Brain microvascular endothelial cell (primary cell): ENCODE measurements at regions not wholly inside any gene's neighbourhood (a gene's known extent, or its start where the extent isn't known, plus 50 kb on each side); places are given as distances from the start of the nearest gene placed in this dataset.

Source experiments
- DNase-seq: peaks from one replicate; pipeline ENCODE4 v3.0.0-alpha.2; 2020
- H3K27ac ChIP-seq: fragments of 250-450 bp; sonication (Bioruptor Pico); 2 replicates; pipeline ENCODE4 v1.5.1; 2020; ENCODE audit warnings: mild to moderate bottlenecking, moderate library complexity
- H3K27me3 ChIP-seq: fragments of 250-450 bp; sonication (Bioruptor Pico); replicated peaks from 2 replicates; pipeline ENCODE4 v1.5.1; 2020; ENCODE audit warnings: mild to moderate bottlenecking
- H3K36me3 ChIP-seq: fragments of 250-450 bp; sonication (Bioruptor Pico); replicated peaks from 2 replicates; pipeline ENCODE4 v1.5.1; 2020; ENCODE audit warnings: mild to moderate bottlenecking
- H3K4me3 ChIP-seq: 2 replicates; pipeline ENCODE4 v1.5.1; 2011; ENCODE audit warnings: low read depth, mild to moderate bottlenecking, control low read depth, low read length, moderate library complexity
- in situ Hi-C: cut with HindIII; loops from 2 replicates; pipeline ENCODE4 v1.10.0; 2017; ENCODE audit warnings: low sequenced_read_pairs, low pct_ligation_motif_present
- TF ChIP-seq, protein P1 (sequence below): IDR thresholded peaks from 2 replicates; pipeline ENCODE4 v1.5.1; 2011; ENCODE audit warnings: low read depth, mild to moderate bottlenecking, moderate library complexity, low read length, control low read depth, inconsistent platforms; ENCODE audit errors: missing control alignments

DNA sequence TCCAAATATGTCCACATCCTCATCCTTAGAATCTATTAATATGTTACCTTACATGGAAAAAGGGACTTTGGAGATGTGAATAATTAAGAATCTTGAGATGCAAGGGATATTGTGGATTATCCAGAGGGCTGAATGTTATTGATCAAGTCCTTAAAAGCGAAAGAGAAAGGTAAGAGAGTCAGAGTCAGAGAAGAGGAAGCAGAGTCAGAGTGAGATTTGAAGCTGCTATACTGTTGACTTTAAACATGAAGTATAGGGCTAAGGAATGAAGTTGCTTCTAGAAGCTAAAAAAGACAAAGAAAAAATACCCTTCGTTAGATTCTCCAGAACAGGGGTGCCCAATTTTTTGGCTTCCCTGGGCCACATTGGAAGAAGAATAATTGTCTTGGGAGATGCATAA, 627.2 kb upstream of the SLITRK6 start:
- no peak for DNase-seq
- in situ Hi-C loops: no loop called here

DNA sequence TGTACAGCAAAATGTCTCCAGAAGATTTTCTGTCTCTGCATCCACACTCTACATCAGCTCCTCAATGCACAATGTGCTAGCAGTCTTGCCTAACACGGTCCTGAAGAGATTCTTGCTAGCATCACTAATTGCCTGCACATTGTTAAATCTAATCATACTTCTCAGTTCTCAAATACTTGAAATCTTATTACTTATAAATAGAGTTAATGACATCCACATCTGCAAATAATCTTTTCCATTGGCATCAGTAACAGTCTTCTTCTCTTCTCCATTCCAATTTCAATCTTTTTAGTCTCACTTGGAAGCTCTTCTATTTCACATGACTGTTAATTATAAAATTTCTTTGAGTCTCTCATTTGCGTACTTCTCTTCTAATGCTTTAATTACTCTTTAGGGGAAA, 630.5 kb upstream of the SLITRK6 start:
- no peak for DNase-seq
- no peaks in the 10 kb centered on the region for H3K27me3 ChIP-seq
- no peak overlapping the region for H3K27ac ChIP-seq
- no peaks in the 10 kb centered on the region for H3K36me3 ChIP-seq
- no peak overlapping the region for H3K4me3 ChIP-seq
- in situ Hi-C loops: no loop called here
- TF ChIP-seq, protein P1, sequence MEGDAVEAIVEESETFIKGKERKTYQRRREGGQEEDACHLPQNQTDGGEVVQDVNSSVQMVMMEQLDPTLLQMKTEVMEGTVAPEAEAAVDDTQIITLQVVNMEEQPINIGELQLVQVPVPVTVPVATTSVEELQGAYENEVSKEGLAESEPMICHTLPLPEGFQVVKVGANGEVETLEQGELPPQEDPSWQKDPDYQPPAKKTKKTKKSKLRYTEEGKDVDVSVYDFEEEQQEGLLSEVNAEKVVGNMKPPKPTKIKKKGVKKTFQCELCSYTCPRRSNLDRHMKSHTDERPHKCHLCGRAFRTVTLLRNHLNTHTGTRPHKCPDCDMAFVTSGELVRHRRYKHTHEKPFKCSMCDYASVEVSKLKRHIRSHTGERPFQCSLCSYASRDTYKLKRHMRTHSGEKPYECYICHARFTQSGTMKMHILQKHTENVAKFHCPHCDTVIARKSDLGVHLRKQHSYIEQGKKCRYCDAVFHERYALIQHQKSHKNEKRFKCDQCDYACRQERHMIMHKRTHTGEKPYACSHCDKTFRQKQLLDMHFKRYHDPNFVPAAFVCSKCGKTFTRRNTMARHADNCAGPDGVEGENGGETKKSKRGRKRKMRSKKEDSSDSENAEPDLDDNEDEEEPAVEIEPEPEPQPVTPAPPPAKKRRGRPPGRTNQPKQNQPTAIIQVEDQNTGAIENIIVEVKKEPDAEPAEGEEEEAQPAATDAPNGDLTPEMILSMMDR: no peak

More for the DNA sequence above, 627.2 kb upstream of the SLITRK6 start:
- TF ChIP-seq, protein P1: no peak
- Histone ChIP-seq H3K36me3 (no peaks in the 10 kb centered on the region), H3K27me3 (no peaks in the 10 kb centered on the region), H3K27ac (no peak overlapping the region), H3K4me3 (no peak overlapping the region)

DNA sequence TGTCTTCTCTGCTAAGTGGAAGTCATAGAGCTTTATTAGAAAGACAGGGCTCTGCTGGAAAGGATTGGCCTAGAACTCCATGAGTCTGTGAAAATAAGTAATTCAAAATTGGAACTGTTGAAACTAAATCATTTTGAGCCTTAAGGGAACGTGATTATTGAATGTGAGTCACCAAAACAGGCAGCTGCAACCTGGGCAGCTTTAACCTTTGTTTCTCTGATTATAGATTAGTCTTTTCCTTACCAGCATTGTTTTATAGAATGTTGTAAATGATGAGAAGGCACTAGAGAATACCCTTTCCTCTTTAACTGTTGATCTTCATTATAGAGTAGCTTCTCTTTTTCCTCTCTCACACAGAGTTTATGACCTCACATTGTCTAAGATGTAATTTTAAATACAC, 638.8 kb upstream of the SLITRK6 start:
- in situ Hi-C loops: no loop called here

DNA sequence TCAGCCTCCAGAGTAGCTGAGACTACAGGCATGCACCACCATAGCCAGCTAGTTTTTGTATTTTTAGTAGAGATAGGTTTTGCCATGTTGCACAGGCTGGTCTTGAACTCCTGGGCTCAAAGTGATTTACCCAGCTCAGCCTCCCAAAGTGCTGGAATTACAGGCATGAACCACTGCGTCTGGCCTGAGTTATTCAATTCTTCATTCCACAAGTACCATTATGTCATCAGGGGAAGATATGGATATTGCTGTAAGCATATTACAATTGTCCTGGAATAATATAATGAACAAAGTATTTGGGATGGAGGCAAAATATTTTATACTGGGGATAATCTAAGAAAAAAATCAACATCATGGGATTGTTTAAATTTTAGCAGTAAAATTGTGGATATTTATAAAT, 646.0 kb upstream of the SLITRK6 start:
- H3K4me3 ChIP-seq: no peak overlapping the region
- DNase-seq: peak; percentile 1
- no peak overlapping the region for H3K27ac ChIP-seq
- H3K27me3 ChIP-seq: no peaks in the 10 kb centered on the region
- TF ChIP-seq, protein P1: no peak
- no peaks in the 10 kb centered on the region for H3K36me3 ChIP-seq
- in situ Hi-C loops: no loop called here

More for the DNA sequence above, 638.8 kb upstream of the SLITRK6 start:
- Histone ChIP-seq H3K27ac (no peak overlapping the region), H3K27me3 (no peaks in the 10 kb centered on the region), H3K4me3 (no peak overlapping the region), H3K36me3 (no peaks in the 10 kb centered on the region)
- TF ChIP-seq, protein P1: no peak
- no peak for DNase-seq

DNA sequence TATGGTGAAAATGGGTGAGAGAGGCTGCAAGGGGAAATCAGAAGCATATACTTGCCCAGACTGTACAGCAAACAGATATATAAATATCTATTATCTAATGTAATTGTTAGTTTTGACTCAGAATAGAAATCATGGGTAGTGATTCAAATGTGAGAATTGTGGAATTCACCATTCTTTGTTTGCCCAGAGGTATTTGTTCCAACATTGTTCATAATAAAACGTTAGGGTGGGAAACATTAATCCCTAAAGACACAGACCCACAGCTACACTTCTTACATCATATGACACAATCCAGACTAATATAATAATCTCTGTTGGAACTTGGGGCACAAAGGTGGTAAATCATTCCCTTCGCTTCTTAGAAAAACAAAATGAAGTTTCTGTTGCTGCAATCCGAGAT, 646.5 kb upstream of the SLITRK6 start:
- Histone ChIP-seq H3K27ac (peak overlapping the region; percentile 13), H3K36me3 (no peaks in the 10 kb centered on the region), H3K27me3 (no peaks in the 10 kb centered on the region), H3K4me3 (no peak overlapping the region)
- in situ Hi-C loops: no loop called here
- TF ChIP-seq, protein P1: no peak
- no peak for DNase-seq

DNA sequence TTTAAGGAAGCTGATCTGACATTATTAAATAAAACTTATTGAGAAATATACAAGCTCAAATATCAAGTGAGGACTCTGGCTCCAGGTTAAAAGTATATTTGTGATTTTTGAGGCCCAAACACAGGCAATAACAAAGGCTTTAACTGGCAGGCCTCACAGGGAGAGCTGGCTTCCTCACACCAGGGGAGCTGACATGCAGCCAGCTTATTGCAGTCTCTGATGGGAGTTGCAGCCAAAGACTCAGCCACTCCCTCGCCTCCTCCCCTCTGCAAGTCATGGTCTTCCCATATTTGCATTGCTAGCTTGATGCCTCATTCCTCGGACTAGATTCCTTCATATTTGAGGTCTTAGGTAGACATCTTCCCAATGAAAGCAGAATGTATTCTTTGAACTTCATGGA, 647.1 kb upstream of the SLITRK6 start:
- Histone ChIP-seq H3K4me3 (no peak overlapping the region), H3K27me3 (no peaks in the 10 kb centered on the region), H3K27ac (peak overlapping the region; percentile 13), H3K36me3 (no peaks in the 10 kb centered on the region)
- in situ Hi-C loops: no loop called here
- DNase-seq: peak; percentile 55
- TF ChIP-seq, protein P1: no peak
